UCSD-AML1 (cell line): ENCODE measurements at regions not wholly inside any gene's neighbourhood (a gene's known extent, or its start where the extent isn't known, plus 50 kb on each side); places are given as distances from the start of the nearest gene placed in this dataset.
"Not testable (repeated sequence)": the region's sequence is repeated elsewhere in the genome, so short reads cannot be mapped to it uniquely, and the experiment has no call there.

Experiments
- DNase-seq: peaks from one replicate; lab custom pipeline; 2025; ENCODE audit not compliant: unreplicated experiment; lab: John Stamatoyannopoulos, UW

DNA sequence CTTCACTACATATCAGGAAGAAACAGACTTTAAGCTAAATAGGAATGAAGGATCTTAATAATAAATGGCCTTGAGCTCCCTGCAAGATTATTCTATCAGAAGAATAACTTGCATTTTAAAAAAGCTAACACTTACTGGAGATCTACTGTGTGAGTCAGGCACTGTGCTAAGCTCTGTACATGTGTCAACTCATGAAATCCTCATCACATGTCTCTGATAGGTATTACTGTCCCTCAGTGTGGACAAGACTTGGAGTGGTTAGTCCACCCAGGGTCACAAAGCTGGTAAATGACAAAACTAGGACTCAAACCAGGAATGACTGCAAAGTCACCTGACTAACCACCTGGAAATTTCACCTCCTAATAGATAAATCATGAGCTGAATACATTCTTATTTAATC lies 57.1 kb upstream of the KCTD7 start:
- DNase-seq = no peak

GRCh38 chr7:66573782-66574495 lies 54.7 kb upstream of the KCTD7 start:
- not testable (repeated sequence) for DNase-seq

- DNase-seq = not testable (repeated sequence)
Observed at GRCh38 chr7:66574768-66575167, 53.9 kb upstream of the KCTD7 start.

DNA sequence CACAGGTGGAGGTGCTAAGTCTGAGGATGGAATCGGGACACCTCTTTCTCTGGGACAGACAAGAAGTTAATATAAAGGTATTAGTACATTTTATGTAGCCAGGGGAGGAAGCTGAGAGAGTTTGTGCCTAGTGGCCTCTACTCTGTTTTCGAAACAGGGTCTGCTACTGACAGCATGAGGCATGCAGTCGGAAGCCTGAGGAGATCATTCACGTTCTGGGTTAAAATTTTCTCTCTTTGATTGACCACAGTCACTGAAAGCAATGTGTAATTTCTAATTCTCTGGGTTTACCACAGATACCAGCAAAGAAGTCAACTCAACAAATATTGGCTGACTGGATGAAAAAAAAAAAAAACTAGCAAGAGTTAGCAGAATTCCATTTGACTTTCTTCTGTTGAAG lies 53.3 kb upstream of the KCTD7 start:
- no peak for DNase-seq

DNA sequence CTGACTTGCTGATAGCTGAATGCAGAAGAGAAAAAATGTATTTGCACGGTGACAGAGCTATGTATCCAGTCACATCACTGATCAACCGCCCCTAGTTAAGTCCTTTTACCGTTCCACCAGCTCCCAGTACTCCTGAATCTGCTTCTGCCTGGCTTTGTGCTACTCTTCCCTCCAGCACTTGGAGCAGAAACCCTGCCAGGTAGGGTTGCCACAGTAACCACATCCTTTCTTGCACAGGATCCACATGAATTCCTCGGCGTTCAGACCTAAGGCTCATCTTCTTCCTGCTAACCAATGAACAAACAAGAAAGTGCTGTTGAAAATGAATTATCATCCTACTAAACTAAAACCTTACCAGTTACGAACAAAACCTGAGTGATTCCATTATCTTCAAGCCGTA lies 52.0 kb upstream of the KCTD7 start:
- DNase-seq = no peak
